Naive thymus-derived CD8-positive, alpha-beta T cell (primary cell): ENCODE measurements at regions not wholly inside any gene's neighbourhood (a gene's known extent, or its start where the extent isn't known, plus 50 kb on each side); places are given as distances from the start of the nearest gene placed in this dataset.

Experiments used
- ATAC-seq, 2 donors: fragments of 150-1000 bp; cut with Tn5 transposase in 1 of 2; sonication (Bioruptor Pico), chemical (Tn5 transposase) in 1 of 2; 1 replicate in 1 of 2; 2 replicates in 1 of 2; pipeline ENCODE4 v1.10.0; 2021; ENCODE audit warnings: mild to moderate bottlenecking in 2 of 2, moderate library complexity in 2 of 2
- POLR2A ChIA-PET: fragments of 350-600 bp; sonication (Branson Sonifier 250); formaldehyde crosslinking; loops from one replicate; lab custom pipeline; 2021; ENCODE audit warnings: antibody characterized with exemption; lab: Charles Lee
- DNase-seq, 10 donors: peaks; one replicate each; pipeline versions ENCODE4 v3.0.0 to v3.0.0-alpha.2; 2020 to 2022
- H3K27ac Mint-ChIP-seq, 10 donors: one replicate each; pipeline ENCODE4 v1.8.0; 2020 to 2022; ENCODE audit warnings: mild to moderate bottlenecking in 10 of 10, mixed read lengths in 10 of 10, moderate library complexity in 4 of 10, inconsistent platforms in 1 of 10
- H3K27me3 Mint-ChIP-seq, 5 donors: one replicate each; pipeline ENCODE4 v1.8.0; 2021 to 2022; ENCODE audit warnings: mixed read lengths in 5 of 5
- H3K36me3 Mint-ChIP-seq, 3 donors: one replicate each; pipeline ENCODE4 v1.8.0; 2020 to 2022; ENCODE audit warnings: mixed read lengths in 3 of 3, mild to moderate bottlenecking in 2 of 3, inconsistent platforms in 1 of 3
- H3K4me1 Mint-ChIP-seq, 4 donors: one replicate each; pipeline ENCODE4 v1.8.0; 2021 to 2022; ENCODE audit warnings: mixed read lengths in 4 of 4
- H3K4me3 Mint-ChIP-seq, 10 donors: one replicate each; pipeline ENCODE4 v1.8.0; 2020 to 2022; ENCODE audit warnings: mild to moderate bottlenecking in 10 of 10, mixed read lengths in 10 of 10, moderate library complexity in 6 of 10, inconsistent platforms in 1 of 10
- H3K9me3 Mint-ChIP-seq, 9 donors: one replicate each; pipeline ENCODE4 v1.8.0; 2020 to 2022; ENCODE audit warnings: mixed read lengths in 9 of 9, mild to moderate bottlenecking in 3 of 9, inconsistent platforms in 1 of 9, moderate library complexity in 1 of 9

GRCh38 chr2:409523-409922 is 121.6 kb upstream of the ALKAL2 start:
- no peak for ATAC-seq
- peaks cover 0 to 9% (median 4%) of the 10 kb centered on the region in 3 donors for H3K36me3 Mint-ChIP-seq
- no peak overlapping the region for H3K27ac Mint-ChIP-seq
- DNase-seq: no peak
- H3K4me3 Mint-ChIP-seq: no peak overlapping the region
- peaks cover 0 to 8% (median 0%) of the 10 kb centered on the region in 5 donors for H3K27me3 Mint-ChIP-seq
- POLR2A ChIA-PET: no interaction called here
- H3K4me1 Mint-ChIP-seq: peaks cover 0 to 3% (median 0%) of the 10 kb centered on the region in 4 donors
- peaks cover 2 to 22% (median 9%) of the 10 kb centered on the region in 9 donors for H3K9me3 Mint-ChIP-seq

- H3K27me3 Mint-ChIP-seq: peaks cover 0 to 8% (median 0%) of the 10 kb centered on the region in 5 donors
- H3K36me3 Mint-ChIP-seq: peaks cover 0 to 14% (median 11%) of the 10 kb centered on the region in 3 donors
- POLR2A ChIA-PET: no interaction called here
- no peak overlapping the region for H3K4me3 Mint-ChIP-seq
- H3K9me3 Mint-ChIP-seq: peaks cover 5 to 28% (median 15%) of the 10 kb centered on the region in 9 donors
- ATAC-seq (no peak), DNase-seq (no peak)
- H3K4me1 Mint-ChIP-seq: peaks cover 0 to 3% (median 0%) of the 10 kb centered on the region in 4 donors
- H3K27ac Mint-ChIP-seq: no peak overlapping the region
Observed at GRCh38 chr2:407630-408029, 119.7 kb upstream of the ALKAL2 start.

- H3K36me3 Mint-ChIP-seq: peaks cover 0 to 14% (median 11%) of the 10 kb centered on the region in 3 donors
- peaks cover 0 to 3% (median 0%) of the 10 kb centered on the region in 4 donors for H3K4me1 Mint-ChIP-seq
- POLR2A ChIA-PET: no interaction called here
- peaks cover 0 to 8% (median 0%) of the 10 kb centered on the region in 5 donors for H3K27me3 Mint-ChIP-seq
- H3K9me3 Mint-ChIP-seq: peaks cover 5 to 28% (median 15%) of the 10 kb centered on the region in 9 donors
- no peak for DNase-seq
- H3K4me3 Mint-ChIP-seq: no peak overlapping the region
- ATAC-seq: no peak
- peak overlapping the region in 1 of 10 donors; percentile 63 for H3K27ac Mint-ChIP-seq
Observed at GRCh38 chr2:406876-407275, 119.0 kb upstream of the ALKAL2 start.

- POLR2A ChIA-PET: interaction anchor here (0.7 kb wide), 1 partner anchor 24 kb away, joined by 3 read pairs; no protein-coding TSS in a partner anchor
- Mint-ChIP-seq H3K27me3 (peaks cover 0 to 8% (median 0%) of the 10 kb centered on the region in 5 donors), H3K4me3 (no peak overlapping the region), H3K36me3 (peaks cover 0 to 12% (median 11%) of the 10 kb centered on the region in 3 donors), H3K9me3 (peaks cover 5 to 28% (median 15%) of the 10 kb centered on the region in 9 donors), H3K4me1 (peaks cover 0 to 3% (median 0%) of the 10 kb centered on the region in 4 donors), H3K27ac (no peak overlapping the region)
- no peak for DNase-seq
- ATAC-seq: no peak
Observed at GRCh38 chr2:406231-406630, 118.3 kb upstream of the ALKAL2 start.

GRCh38 chr2:404581-404980 is 116.7 kb upstream of the ALKAL2 start:
- no peak for ATAC-seq
- POLR2A ChIA-PET: no interaction called here
- H3K4me3 Mint-ChIP-seq: no peak overlapping the region
- H3K27me3 Mint-ChIP-seq: peaks cover 0 to 2% (median 0%) of the 10 kb centered on the region in 5 donors
- peaks cover 0 to 11% (median 10%) of the 10 kb centered on the region in 3 donors for H3K36me3 Mint-ChIP-seq
- H3K4me1 Mint-ChIP-seq: peaks cover 0 to 1% (median 0%) of the 10 kb centered on the region in 4 donors
- no peak for DNase-seq
- no peak overlapping the region for H3K27ac Mint-ChIP-seq
- peaks cover 5 to 21% (median 14%) of the 10 kb centered on the region in 9 donors for H3K9me3 Mint-ChIP-seq

- no peaks in the 10 kb centered on the region for H3K27me3 Mint-ChIP-seq
- no peaks in the 10 kb centered on the region for H3K4me1 Mint-ChIP-seq
- H3K9me3 Mint-ChIP-seq: peaks cover 5 to 21% (median 13%) of the 10 kb centered on the region in 9 donors
- peak overlapping the region in 1 of 10 donors; percentile 9 for H3K27ac Mint-ChIP-seq
- H3K4me3 Mint-ChIP-seq: no peak overlapping the region
- no peak for ATAC-seq
- H3K36me3 Mint-ChIP-seq: peaks cover 0 to 11% (median 10%) of the 10 kb centered on the region in 3 donors
- DNase-seq: no peak
- POLR2A ChIA-PET: no interaction called here
Observed at GRCh38 chr2:403682-404081, 115.8 kb upstream of the ALKAL2 start.

- Mint-ChIP-seq H3K36me3 (peaks cover 0 to 11% (median 10%) of the 10 kb centered on the region in 3 donors), H3K4me1 (no peaks in the 10 kb centered on the region), H3K9me3 (peaks cover 5 to 21% (median 13%) of the 10 kb centered on the region in 9 donors), H3K27me3 (no peaks in the 10 kb centered on the region), H3K27ac (peak overlapping the region in 1 of 10 donors; percentile 16), H3K4me3 (no peak overlapping the region)
- DNase-seq: no peak
- no peak for ATAC-seq
- POLR2A ChIA-PET: no interaction called here
Observed at GRCh38 chr2:402721-403120, 114.8 kb upstream of the ALKAL2 start.

- peaks cover 0 to 11% (median 10%) of the 10 kb centered on the region in 3 donors for H3K36me3 Mint-ChIP-seq
- H3K4me1 Mint-ChIP-seq: no peaks in the 10 kb centered on the region
- H3K4me3 Mint-ChIP-seq: no peak overlapping the region
- H3K27ac Mint-ChIP-seq: no peak overlapping the region
- peaks cover 5 to 21% (median 13%) of the 10 kb centered on the region in 9 donors for H3K9me3 Mint-ChIP-seq
- H3K27me3 Mint-ChIP-seq: no peaks in the 10 kb centered on the region
- POLR2A ChIA-PET: no interaction called here
- DNase-seq (no peak), ATAC-seq (no peak)
Observed at GRCh38 chr2:402206-402605, 114.3 kb upstream of the ALKAL2 start.

GRCh38 chr2:401019-401679 is 113.3 kb upstream of the ALKAL2 start:
- no peak for ATAC-seq

GRCh38 chr2:397926-398325 is 110.0 kb upstream of the ALKAL2 start:
- Mint-ChIP-seq H3K4me3 (no peak overlapping the region), H3K27ac (no peak overlapping the region), H3K36me3 (no peaks in the 10 kb centered on the region), H3K4me1 (peaks cover 8 to 23% (median 14%) of the 10 kb centered on the region in 4 donors), H3K9me3 (peaks cover 0 to under 1% (median 0%) of the 10 kb centered on the region in 9 donors), H3K27me3 (no peaks in the 10 kb centered on the region)
- DNase-seq: no peak
- ATAC-seq: no peak
- POLR2A ChIA-PET: no interaction called here

More at GRCh38 chr2:401019-401679, 113.3 kb upstream of the ALKAL2 start:
- DNase-seq: no peak
- Mint-ChIP-seq H3K4me3 (no peak overlapping the region), H3K27me3 (no peaks in the 10 kb centered on the region), H3K27ac (peak overlapping the region in 1 of 10 donors; percentile 68), H3K9me3 (peaks cover 5 to 21% (median 13%) of the 10 kb centered on the region in 9 donors), H3K36me3 (peaks cover 0 to 11% (median 10%) of the 10 kb centered on the region in 3 donors), H3K4me1 (no peaks in the 10 kb centered on the region)
- POLR2A ChIA-PET: no interaction called here

GRCh38 chr2:397521-397920 is 109.6 kb upstream of the ALKAL2 start:
- ATAC-seq (no peak), DNase-seq (no peak)
- no peaks in the 10 kb centered on the region for H3K36me3 Mint-ChIP-seq
- peaks cover 8 to 27% (median 15%) of the 10 kb centered on the region in 4 donors for H3K4me1 Mint-ChIP-seq
- no peaks in the 10 kb centered on the region for H3K27me3 Mint-ChIP-seq
- H3K9me3 Mint-ChIP-seq: no peaks in the 10 kb centered on the region
- H3K4me3 Mint-ChIP-seq: no peak overlapping the region
- POLR2A ChIA-PET: no interaction called here
- no peak overlapping the region for H3K27ac Mint-ChIP-seq

- Mint-ChIP-seq H3K4me1 (peaks cover 8 to 29% (median 16%) of the 10 kb centered on the region in 4 donors), H3K4me3 (no peak overlapping the region), H3K36me3 (no peaks in the 10 kb centered on the region), H3K27ac (peak overlapping the region in 2 of 10 donors; percentile 21 to 33), H3K27me3 (no peaks in the 10 kb centered on the region), H3K9me3 (no peaks in the 10 kb centered on the region)
- POLR2A ChIA-PET: no interaction called here
- DNase-seq (no peak), ATAC-seq (no peak)
Observed at GRCh38 chr2:396903-397302, 109.0 kb upstream of the ALKAL2 start.

GRCh38 chr2:395886-396285 is 108.0 kb upstream of the ALKAL2 start:
- Mint-ChIP-seq H3K4me1 (peaks cover 8 to 29% (median 16%) of the 10 kb centered on the region in 4 donors), H3K27me3 (no peaks in the 10 kb centered on the region), H3K36me3 (no peaks in the 10 kb centered on the region), H3K9me3 (no peaks in the 10 kb centered on the region), H3K4me3 (peak overlapping the region in 1 of 10 donors; percentile 55), H3K27ac (peak overlapping the region in 3 of 10 donors; percentile 29 to 51 (median 31))
- DNase-seq (no peak), ATAC-seq (no peak)
- POLR2A ChIA-PET: no interaction called here
